Hematopoietic multipotent progenitor cell treated with erythropoietin and hydrocortisone succinate and interleukin-3 and kit ligand, for 6 days (in vitro differentiated cells): ENCODE measurements at regions not wholly inside any gene's neighbourhood (a gene's known extent, or its start where the extent isn't known, plus 50 kb on each side); places are given as distances from the start of the nearest gene placed in this dataset.

Experiments
- DNase-seq: peaks from one replicate; pipeline ENCODE4 v3.0.0-alpha.2; 2015

DNA sequence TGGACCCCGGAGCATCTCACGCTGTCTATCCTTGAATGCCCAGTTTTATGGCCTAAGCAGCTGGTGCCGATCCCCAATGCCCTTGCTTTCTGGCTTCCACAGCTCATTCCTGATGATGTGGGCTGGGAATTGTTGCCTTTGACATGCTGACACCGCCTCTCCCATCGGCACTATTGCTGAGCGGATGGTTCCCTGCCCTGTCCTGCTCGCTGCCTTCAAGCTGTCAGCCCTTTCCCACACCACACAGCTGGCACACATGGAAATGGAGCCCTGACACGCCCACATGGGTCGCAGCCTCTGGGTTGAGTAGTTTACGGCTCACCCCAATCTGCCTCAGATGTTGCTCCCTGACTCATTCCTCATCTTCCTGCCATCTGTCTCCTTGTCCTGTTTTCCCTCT is 110.2 kb upstream of the SESN3 start:
- DNase-seq: no peak

DNA sequence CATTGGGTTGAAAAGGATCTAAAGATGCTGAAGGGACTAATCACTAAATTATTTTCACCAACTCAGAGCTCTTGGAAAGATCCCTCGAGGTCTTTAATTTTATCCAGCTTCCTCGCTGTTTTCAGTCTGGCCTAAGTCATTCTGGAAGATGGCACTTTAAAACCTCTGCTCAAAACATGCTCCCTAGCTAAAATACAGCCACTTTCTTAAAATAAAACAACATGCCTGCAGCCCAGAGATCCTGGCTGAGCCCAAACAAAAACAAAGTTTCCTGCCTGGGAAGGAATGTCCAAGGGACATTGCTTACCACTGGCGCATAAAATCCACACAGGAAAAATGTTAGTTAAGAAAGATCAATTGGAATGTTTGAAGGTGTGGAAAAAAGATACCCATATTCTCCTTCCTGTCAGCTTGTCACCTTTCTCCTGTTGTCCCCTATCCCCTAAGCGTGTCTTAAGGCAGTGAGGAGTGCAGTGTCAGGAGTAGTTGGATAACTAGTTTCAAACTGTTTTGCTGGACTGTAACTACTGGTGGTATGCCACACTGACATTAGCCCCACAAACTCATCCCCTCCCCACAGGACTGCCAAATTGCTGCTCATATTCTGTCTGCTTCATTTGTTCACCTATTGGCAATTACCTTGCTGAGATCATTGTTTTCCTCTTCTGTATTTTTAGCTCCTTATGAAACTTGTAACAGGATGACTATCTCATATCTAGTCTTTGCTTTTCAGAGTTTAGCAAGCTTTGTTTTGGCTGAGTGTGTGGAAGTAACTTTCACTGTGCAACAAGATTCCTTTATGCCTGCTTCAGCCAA is 108.3 kb upstream of the SESN3 start:
- no peak for DNase-seq

- DNase-seq: peak; percentile 31
These were observed 107.5 kb upstream of the SESN3 start for GRCh38 chr11:95338430-95338991.

GRCh38 chr11:95337972-95338429 is 107.0 kb upstream of the SESN3 start:
- no peak for DNase-seq

- DNase-seq: peak; percentile 36
These were observed 106.4 kb upstream of the SESN3 start for GRCh38 chr11:95337175-95337957.

DNA sequence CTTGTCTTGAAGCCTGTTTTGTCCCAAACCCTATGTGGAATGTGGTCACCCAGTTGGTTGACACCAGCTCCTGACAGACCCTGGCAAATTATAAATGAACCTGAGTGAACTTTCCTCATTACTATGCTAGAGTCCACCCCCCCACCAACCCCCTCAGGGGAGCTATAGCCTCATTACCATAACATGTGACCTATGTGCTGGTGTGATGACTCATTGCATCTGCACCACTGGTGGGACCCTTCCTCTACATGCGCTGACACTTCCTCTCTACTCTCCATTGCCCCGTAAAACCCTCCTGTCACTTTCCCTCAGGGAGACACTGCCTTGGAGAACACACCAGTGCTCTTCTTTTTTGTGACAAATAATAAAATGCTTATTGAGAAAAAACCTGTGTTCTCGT is 105.0 kb upstream of the SESN3 start:
- peak; percentile 11 for DNase-seq

DNA sequence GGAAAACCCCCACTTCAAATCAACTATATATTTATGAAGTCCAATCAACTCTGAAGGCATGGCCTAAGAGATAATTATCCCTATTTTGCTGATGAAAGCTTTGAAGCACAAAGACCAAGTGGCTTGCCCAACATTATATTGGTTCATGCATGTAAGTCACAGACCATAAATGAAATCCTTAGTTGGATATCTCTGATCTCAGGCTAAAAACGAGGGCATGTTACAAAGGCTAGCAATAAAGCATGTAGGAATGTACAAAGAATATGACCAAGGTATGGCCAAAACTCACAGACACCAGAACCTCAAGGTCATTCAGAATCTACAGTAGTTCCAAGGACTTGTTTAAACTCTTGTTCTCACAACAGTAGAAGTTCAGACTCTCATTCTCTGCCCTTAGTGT is 100.2 kb upstream of the SESN3 start:
- no peak for DNase-seq

- DNase-seq: no peak
These were observed 99.3 kb upstream of the SESN3 start for GRCh38 chr11:95330302-95330701.

GRCh38 chr11:95327273-95327948 is 96.4 kb upstream of the SESN3 start:
- no peak for DNase-seq

DNA sequence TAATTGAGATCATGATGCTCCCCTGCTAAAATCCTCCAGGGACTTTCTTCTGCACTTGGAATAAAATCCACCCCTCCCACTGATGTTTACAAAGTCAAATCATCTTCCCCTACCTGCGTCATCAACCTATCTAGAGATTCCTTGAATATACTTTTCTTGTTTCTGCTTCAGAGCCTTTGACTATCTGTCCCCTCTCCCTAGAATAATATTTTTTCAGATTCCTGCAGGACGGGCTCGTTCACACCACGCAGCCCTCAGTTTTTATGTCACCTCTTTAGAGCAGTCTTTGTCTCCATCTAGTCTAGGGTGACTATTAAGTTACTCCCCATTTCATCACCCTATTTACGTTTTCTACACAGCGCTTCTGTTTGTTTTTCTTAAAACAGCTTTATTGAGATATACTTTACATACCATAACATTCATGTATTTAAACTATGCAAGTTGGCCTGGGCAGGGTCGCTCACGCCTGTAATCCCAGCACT is 94.8 kb upstream of the SESN3 start:
- DNase-seq: no peak

- no peak for DNase-seq
These were observed 93.8 kb upstream of the SESN3 start for GRCh38 chr11:95324826-95325225.

DNA sequence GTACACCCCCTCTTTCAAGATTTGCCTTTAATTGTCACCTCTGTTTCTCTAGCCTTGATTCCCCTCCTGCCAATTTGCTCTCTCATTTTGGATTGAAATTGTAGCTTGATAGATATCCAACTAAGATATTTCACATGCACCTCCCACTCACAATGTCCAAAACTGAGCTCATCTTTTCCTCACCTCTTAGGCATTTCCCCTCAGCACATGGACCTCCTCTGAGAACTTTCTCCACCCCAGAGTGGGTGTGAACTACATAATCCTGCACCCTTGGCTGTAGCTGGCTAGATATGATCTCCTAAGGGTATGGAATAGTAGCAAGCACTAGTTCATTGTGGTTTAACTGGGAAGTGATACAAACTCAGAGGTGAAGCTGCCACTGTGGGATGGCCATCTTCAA is 91.5 kb upstream of the SESN3 start:
- no peak for DNase-seq

DNA sequence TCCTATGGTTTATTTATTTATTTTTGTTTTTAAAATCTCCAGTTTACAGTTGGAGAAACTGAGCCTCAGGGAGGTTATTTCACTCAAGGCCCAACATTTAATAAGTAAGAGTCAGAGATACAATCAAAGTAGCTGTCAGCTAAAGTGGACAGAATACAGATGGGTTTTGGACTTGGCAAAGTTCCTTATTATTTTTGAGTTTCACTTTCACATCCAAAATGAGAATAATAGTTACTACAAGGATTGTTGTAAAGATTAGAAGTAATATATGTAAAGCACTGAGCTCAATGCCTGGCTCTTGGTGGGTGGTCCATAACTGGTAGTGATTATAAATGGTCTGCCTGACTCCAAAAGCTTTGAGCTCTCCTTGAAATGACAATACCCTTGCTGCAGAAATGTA is 87.5 kb upstream of the SESN3 start:
- no peak for DNase-seq

GRCh38 chr11:95308512-95309035 is 77.6 kb upstream of the SESN3 start:
- no peak for DNase-seq

DNA sequence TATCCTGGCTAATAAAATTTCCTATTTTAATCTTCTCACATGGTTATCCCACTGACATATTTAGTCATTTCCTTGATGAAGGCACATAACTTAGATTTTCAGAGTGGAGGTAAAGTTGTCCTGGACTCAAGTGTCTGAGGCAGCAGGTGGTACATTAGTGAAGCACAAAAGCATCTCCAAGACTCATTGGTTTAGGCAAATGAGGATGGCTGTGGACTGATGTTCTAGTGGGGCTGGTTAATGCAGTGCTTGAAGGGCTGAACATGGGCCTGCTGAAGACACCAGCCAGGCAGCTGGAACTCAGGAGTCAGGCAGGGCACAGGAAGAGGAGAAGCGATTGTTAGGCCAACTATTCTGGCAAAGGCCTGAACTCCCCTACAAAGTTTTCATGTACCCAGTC is 76.3 kb upstream of the SESN3 start:
- DNase-seq: no peak

GRCh38 chr11:95306801-95307200 is 75.8 kb upstream of the SESN3 start:
- DNase-seq: no peak

- DNase-seq: no peak
These were observed 75.1 kb upstream of the SESN3 start for GRCh38 chr11:95306123-95306522.

DNA sequence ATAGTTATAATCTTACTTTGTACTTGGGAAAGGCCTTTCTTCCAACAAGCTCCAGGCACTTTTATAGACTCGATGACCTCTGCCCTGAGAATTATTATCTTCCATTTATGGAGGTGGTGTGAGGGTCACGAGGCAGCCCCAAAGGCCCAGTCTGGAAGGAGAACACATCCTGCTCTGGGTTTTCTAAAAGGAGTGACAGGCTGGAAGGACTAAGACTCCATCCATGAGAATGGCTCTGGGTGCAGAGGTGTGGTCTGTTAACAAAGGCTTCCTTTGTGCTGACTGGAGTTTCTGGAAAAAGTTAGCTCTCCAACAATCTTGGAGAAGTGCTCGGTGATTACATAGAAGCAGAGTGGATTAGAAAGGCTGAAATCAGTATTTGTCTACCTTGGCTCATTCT is 74.7 kb upstream of the SESN3 start:
- no peak for DNase-seq

DNA sequence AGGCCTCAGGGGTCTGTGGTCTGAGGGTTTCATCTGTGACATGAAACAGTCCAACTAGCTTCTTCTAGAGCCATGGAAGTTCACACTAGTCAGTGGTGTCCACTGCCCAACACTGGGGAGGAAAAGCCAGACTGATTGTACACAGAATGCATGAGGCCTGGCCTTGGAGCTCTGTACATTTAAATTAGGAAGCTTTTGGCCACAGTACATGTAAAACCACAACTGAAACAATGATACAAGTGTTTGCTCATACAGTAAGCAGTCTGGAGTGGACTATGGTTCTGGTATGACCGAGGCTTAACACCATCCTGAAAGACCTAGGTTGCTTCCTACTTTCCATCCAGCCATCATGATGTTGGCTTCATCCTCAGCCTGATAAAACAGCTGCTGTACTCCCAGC is 73.8 kb upstream of the SESN3 start:
- no peak for DNase-seq

DNA sequence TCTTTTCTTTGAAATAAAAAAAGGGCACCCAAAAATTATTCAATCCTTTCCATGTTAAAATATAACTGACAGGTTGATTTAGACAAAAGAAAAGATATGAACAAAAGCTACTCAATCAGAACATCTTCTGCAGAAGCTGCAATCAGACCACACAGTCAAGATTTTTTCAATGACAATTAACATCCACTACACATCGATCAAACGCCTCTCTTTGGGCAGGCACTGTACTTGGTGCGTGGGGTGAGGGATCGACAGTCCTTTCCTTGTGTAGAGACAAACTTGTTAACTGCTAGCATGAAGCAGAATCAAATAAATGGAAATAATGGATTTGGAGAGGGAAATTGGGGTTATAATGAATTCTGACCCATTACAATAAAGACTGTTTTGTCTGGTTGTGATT is 71.2 kb upstream of the SESN3 start:
- DNase-seq: no peak

- no peak for DNase-seq
These were observed 70.5 kb upstream of the SESN3 start for GRCh38 chr11:95301474-95301873.

GRCh38 chr11:95299078-95299679 is 68.2 kb upstream of the SESN3 start:
- no peak for DNase-seq
